Left lung (tissue), 4 donors: ENCODE measurements at regions not wholly inside any gene's neighbourhood (a gene's known extent, or its start where the extent isn't known, plus 50 kb on each side); places are given as distances from the start of the nearest gene placed in this dataset.

Experiments
- ATAC-seq: fragments of 200-7000 bp; cut with Tn5 transposase; one replicate; pipeline ENCODE4 v1.9.1; 2020; ENCODE audit warnings: moderate library complexity
- DNase-seq, 4 donors: peaks; one replicate each; pipeline ENCODE4 v3.0.0-alpha.2; 2013 to 2020
- H3K27ac ChIP-seq, 2 donors: fragments of 200-600 bp; sonication (generic) in 1 of 2; one replicate each; pipeline versions ENCODE4 v1.5.0 to v1.8.0; 2020 to 2021
- H3K27me3 ChIP-seq, 2 donors: fragments of 200-600 bp; sonication (generic) in 1 of 2; one replicate each; pipeline versions ENCODE4 v1.5.0 to v1.8.0; 2020 to 2021
- H3K36me3 ChIP-seq, 2 donors: fragments of 200-600 bp; sonication (generic) in 1 of 2; one replicate each; pipeline versions ENCODE4 v1.5.0 to v1.8.0; 2020 to 2021
- H3K4me1 ChIP-seq, 2 donors: fragments of 200-600 bp; one replicate each; pipeline ENCODE4 v1.8.0; 2021
- H3K4me3 ChIP-seq, 2 donors: fragments of 200-600 bp; sonication (generic) in 1 of 2; one replicate each; pipeline versions ENCODE4 v1.5.0 to v1.8.0; 2020 to 2021; ENCODE audit warnings: mild to moderate bottlenecking in 1 of 2
- H3K9me3 ChIP-seq, 2 donors: fragments of 200-600 bp; sonication (generic) in 1 of 2; one replicate each; pipeline versions ENCODE4 v1.5.0 to v1.8.0; 2020 to 2021
- intact Hi-C, 2 donors: fragments of 100-400 bp; cut with DNase I; formaldehyde crosslinking; loops; one replicate each; pipeline versions ENCODE4 v1.11.2 to v1.14.2; 2022
- TF ChIP-seq, protein P1 (sequence below), 2 donors: fragments of 200-600 bp; sonication (generic) in 1 of 2; IDR thresholded peaks; one replicate each; pipeline versions ENCODE4 v1.5.0 to v1.8.0; 2021; ENCODE audit warnings: antibody characterized with exemption in 2 of 2
- donor health status: DM: no; HTN: yes; CAD: no.
- donor health status: DM: no; HTN: no; CAD: no.

DNA sequence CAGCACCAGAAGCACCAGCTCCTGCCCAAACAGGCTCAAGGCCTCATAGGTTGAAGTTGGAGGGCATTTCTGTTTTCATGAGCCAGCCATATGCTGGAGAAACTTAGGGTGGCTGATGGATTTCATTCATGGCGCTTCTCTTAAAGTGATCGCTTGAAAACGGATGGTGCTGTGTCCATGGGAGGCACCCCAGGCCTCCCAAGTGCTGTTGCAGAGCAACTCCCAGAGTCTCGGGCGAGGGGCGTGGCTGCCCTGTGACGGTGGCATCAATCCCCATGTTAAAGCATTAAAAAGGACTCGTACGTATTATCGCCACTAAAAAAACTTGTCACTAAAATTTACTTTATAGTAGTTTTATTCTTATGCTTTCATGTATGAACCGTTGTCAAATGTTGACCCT, 128.3 kb downstream of the MRPL36 start:
- TF ChIP-seq, protein P1, sequence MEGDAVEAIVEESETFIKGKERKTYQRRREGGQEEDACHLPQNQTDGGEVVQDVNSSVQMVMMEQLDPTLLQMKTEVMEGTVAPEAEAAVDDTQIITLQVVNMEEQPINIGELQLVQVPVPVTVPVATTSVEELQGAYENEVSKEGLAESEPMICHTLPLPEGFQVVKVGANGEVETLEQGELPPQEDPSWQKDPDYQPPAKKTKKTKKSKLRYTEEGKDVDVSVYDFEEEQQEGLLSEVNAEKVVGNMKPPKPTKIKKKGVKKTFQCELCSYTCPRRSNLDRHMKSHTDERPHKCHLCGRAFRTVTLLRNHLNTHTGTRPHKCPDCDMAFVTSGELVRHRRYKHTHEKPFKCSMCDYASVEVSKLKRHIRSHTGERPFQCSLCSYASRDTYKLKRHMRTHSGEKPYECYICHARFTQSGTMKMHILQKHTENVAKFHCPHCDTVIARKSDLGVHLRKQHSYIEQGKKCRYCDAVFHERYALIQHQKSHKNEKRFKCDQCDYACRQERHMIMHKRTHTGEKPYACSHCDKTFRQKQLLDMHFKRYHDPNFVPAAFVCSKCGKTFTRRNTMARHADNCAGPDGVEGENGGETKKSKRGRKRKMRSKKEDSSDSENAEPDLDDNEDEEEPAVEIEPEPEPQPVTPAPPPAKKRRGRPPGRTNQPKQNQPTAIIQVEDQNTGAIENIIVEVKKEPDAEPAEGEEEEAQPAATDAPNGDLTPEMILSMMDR (IDR thresholded peaks at IDR 0.05): no peak
- Histone ChIP-seq H3K27me3 (peaks cover 30 to 84% of the 10 kb centered on the region in 2 donors), H3K4me1 (no peaks in the 10 kb centered on the region), H3K4me3 (no peak overlapping the region), H3K27ac (no peak overlapping the region), H3K9me3 (no peaks in the 10 kb centered on the region), H3K36me3 (no peaks in the 10 kb centered on the region)
- intact Hi-C loops: no loop called here
- DNase-seq (no peak), ATAC-seq (no peak)

DNA sequence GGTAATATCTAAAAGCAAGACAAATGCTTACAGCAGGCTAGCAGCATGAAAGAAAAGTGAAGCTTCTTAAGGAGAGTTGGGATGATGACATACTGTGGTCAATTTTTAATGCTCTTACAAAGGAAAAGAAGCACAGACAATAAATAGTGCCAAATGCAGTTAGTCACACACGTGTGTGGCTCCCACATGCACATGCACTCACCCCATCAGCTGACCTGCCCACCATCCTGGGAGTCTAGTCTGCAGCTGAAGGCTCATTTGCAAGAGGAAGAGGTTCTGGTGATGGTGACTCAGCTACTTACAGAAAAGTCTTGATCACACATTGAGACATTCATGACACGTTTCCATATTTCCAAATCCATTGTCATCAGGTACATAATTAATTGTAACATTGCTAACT, 129.3 kb downstream of the MRPL36 start:
- no peak overlapping the region for H3K4me3 ChIP-seq
- H3K36me3 ChIP-seq: no peaks in the 10 kb centered on the region
- no peak overlapping the region for H3K27ac ChIP-seq
- ATAC-seq: no peak
- intact Hi-C loops: no loop called here
- DNase-seq: no peak
- no peaks in the 10 kb centered on the region for H3K4me1 ChIP-seq
- H3K9me3 ChIP-seq: no peaks in the 10 kb centered on the region
- H3K27me3 ChIP-seq: peaks cover 38 to 93% of the 10 kb centered on the region in 2 donors
- TF ChIP-seq, protein P1 (IDR thresholded peaks at IDR 0.05): no peak

DNA sequence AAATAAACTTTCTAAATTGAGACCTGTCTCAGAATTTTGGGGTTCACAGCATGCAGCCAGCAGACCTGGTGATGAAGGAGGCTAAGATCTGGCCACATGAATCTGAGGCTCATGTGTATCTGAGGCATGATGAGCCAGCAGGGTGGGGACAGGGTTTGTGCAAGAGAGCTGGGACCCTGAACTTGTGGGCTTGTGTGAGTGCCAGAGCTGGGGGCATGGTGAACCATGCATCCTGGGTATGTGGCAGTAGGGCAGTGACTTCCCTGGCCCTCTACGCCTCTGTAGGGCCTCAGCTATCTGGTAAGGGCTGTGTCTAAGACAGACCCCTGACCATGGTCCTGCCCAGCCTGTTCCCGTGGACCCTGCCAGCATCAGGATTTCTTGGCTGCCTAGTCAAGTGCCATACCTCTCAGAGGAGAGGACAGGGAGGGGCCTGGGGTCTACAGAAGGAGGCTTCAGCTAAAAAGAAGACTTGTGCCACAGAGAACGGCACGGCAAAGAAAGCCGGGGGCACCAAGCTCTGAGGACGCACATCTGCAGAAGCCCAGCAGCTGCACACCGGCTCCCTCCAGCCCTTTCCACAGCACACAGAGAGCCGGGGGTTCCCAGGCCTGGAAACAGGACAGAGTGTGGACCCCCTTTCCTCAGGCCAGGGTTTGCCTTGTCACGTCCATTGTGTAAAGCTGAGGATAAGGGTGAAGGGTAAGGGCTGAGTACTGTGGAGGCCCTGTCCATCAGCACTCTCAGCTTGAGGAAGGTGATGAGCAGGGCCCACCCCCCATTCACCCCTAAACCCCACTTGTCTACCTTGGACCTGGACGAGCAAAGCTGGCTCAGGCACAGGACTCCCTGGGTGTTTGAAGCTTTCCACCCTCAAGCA, 130.1 kb downstream of the MRPL36 start:
- Histone ChIP-seq H3K27ac (no peak overlapping the region), H3K4me1 (no peaks in the 10 kb centered on the region), H3K27me3 (peaks cover 38 to 93% of the 10 kb centered on the region in 2 donors), H3K4me3 (no peak overlapping the region), H3K36me3 (no peaks in the 10 kb centered on the region), H3K9me3 (no peaks in the 10 kb centered on the region)
- intact Hi-C loops: no loop called here
- no peak for ATAC-seq
- TF ChIP-seq, protein P1 (IDR thresholded peaks at IDR 0.05): no peak
- DNase-seq: no peak

DNA sequence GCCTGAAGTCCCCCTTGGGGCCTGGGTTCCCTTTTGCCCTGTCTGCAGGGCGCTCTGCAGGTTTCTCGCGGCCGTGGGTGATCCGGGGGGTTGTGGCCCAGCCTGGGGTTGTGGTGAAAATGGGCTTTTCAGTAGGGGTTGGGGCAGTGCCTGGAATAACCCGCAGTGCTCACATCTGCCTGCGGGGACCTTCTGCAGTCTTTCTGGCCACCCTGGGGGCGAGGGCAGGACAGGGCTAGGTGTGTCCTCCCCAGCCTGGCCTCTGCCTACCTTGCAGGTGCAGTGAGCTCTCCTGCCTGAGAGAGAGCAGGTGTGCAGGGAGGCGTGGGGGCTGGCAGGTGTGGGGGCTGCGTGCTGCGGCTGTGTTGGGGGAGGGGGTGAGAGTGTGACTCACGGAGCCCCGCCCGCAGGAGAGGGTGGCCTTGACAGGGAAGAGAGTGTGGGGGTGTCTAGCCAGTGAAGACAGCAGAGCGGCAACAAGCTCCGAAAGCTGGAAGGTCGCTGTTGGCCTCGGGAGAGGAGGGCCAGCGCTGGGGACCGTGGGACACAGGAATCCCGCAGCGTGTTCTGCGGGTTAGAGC, 131.4 kb downstream of the MRPL36 start:
- DNase-seq (no peak), ATAC-seq (no peak)
- H3K27me3 ChIP-seq: peaks cover 30 to 89% of the 10 kb centered on the region in 2 donors
- no peak overlapping the region for H3K27ac ChIP-seq
- no peak overlapping the region for H3K4me3 ChIP-seq
- intact Hi-C loops: no loop called here
- no peaks in the 10 kb centered on the region for H3K4me1 ChIP-seq
- H3K9me3 ChIP-seq: no peaks in the 10 kb centered on the region
- no peaks in the 10 kb centered on the region for H3K36me3 ChIP-seq
- TF ChIP-seq, protein P1 (IDR thresholded peaks at IDR 0.05): no peak

GRCh38 chr5:1667648-1668140, 131.9 kb downstream of the MRPL36 start:
- TF ChIP-seq, protein P1 (IDR thresholded peaks at IDR 0.05): no peak
- H3K4me1 ChIP-seq: no peaks in the 10 kb centered on the region
- H3K27me3 ChIP-seq: peaks cover 27 to 86% of the 10 kb centered on the region in 2 donors
- no peak overlapping the region for H3K4me3 ChIP-seq
- H3K9me3 ChIP-seq: no peaks in the 10 kb centered on the region
- ATAC-seq: no peak
- H3K36me3 ChIP-seq: no peaks in the 10 kb centered on the region
- H3K27ac ChIP-seq: no peak overlapping the region
- intact Hi-C loops: no loop called here
- no peak for DNase-seq
